CD14-positive monocyte (primary cell): ENCODE measurements at regions not wholly inside any gene's neighbourhood (a gene's known extent, or its start where the extent isn't known, plus 50 kb on each side); places are given as distances from the start of the nearest gene placed in this dataset.

Experiments
- DNase-seq, 3 donors: peaks; one replicate each; pipeline ENCODE4 v3.0.0-alpha.2; 2011 to 2022
- H2AFZ ChIP-seq: 2 replicates; pipeline ENCODE4 v1.6.0; 2012; ENCODE audit warnings: mild to moderate bottlenecking, low read depth, low read length, inconsistent platforms; ENCODE audit not compliant: insufficient read depth, poor library complexity, severe bottlenecking
- H3K27ac ChIP-seq, 2 donors: 1 replicate in 1 of 2; 2 replicates in 1 of 2; pipeline ENCODE4 v1.5.1; 2012 to 2013; ENCODE audit warnings: low read length in 2 of 2, control low read depth in 1 of 2, inconsistent platforms in 1 of 2, low read depth in 1 of 2, mild to moderate bottlenecking in 1 of 2
- H3K27me3 ChIP-seq, 2 donors: one replicate each; pipeline versions ENCODE4 v1.6.0 to v1.6.1; 2011 to 2013; ENCODE audit warnings: low read length in 2 of 2; ENCODE audit not compliant: control insufficient read depth in 2 of 2, insufficient read depth in 2 of 2
- H3K36me3 ChIP-seq, 2 donors: replicated peaks in 1 of 2; 1 replicate in 1 of 2; 2 replicates in 1 of 2; pipeline versions ENCODE4 v1.5.1 to v1.6.1; 2012 to 2013; ENCODE audit warnings: low read length in 2 of 2, control low read depth in 1 of 2, inconsistent platforms in 1 of 2, mild to moderate bottlenecking in 1 of 2; ENCODE audit not compliant: insufficient read depth in 2 of 2, control insufficient read depth in 1 of 2
- H3K4me1 ChIP-seq, 2 donors: 1 replicate in 1 of 2; 2 replicates in 1 of 2; pipeline versions ENCODE4 v1.5.1 to v1.6.1; 2012 to 2013; ENCODE audit warnings: low read length in 2 of 2, control low read depth in 1 of 2, inconsistent platforms in 1 of 2, mild to moderate bottlenecking in 1 of 2, moderate library complexity in 1 of 2; ENCODE audit not compliant: insufficient read depth in 2 of 2, control insufficient read depth in 1 of 2
- H3K4me2 ChIP-seq: replicated peaks from 2 replicates; pipeline ENCODE3; 2012; ENCODE audit warnings: low read length, moderate library complexity, mild to moderate bottlenecking; ENCODE audit not compliant: poor library complexity, severe bottlenecking; ENCODE audit errors: extremely low read depth
- H3K4me3 ChIP-seq, 3 experiments: fragments of 200-600 bp in 1 of 3; sonication (generic) in 1 of 3; replicated peaks in 1 of 3; 1 replicate in 2 of 3; 2 replicates in 1 of 3; pipeline ENCODE4 v1.5.1; 2011 to 2013; ENCODE audit warnings: low read length in 3 of 3, mild to moderate bottlenecking in 3 of 3, control low read depth in 2 of 3, low read depth in 2 of 3, inconsistent platforms in 1 of 3, moderate library complexity in 1 of 3
- H3K79me2 ChIP-seq: 2 replicates; pipeline ENCODE4 v1.6.0; 2012; ENCODE audit warnings: mild to moderate bottlenecking, control low read depth, inconsistent platforms, low read length, moderate library complexity; ENCODE audit not compliant: insufficient read depth
- H3K9ac ChIP-seq: 2 replicates; pipeline ENCODE4 v1.6.0; 2017; ENCODE audit warnings: low read length, mild to moderate bottlenecking; ENCODE audit not compliant: insufficient read depth, poor library complexity, severe bottlenecking
- H3K9me3 ChIP-seq, 2 donors: replicated peaks in 1 of 2; 1 replicate in 1 of 2; 2 replicates in 1 of 2; pipeline versions ENCODE4 v1.5.1 to v1.6.1; 2012 to 2013; ENCODE audit warnings: low read length in 2 of 2, control low read depth in 1 of 2; ENCODE audit not compliant: control insufficient read depth in 1 of 2, insufficient read depth in 1 of 2
- H4K20me1 ChIP-seq: 2 replicates; pipeline ENCODE4 v1.6.0; 2012; ENCODE audit warnings: mild to moderate bottlenecking, low read length, control low read depth, moderate library complexity; ENCODE audit not compliant: insufficient read depth
- H3K27ac Mint-ChIP-seq, 7 donors: one replicate each; pipeline ENCODE4 v1.8.0; 2020; ENCODE audit warnings: mild to moderate bottlenecking in 7 of 7, mixed read lengths in 7 of 7, moderate library complexity in 6 of 7, inconsistent platforms in 2 of 7
- H3K27me3 Mint-ChIP-seq, 3 donors: one replicate each; pipeline ENCODE4 v1.8.0; 2021 to 2022; ENCODE audit warnings: low read depth in 3 of 3, mild to moderate bottlenecking in 3 of 3, mixed read lengths in 3 of 3, moderate library complexity in 3 of 3, inconsistent platforms in 1 of 3
- H3K36me3 Mint-ChIP-seq, 2 donors: one replicate each; pipeline ENCODE4 v1.8.0; 2020; ENCODE audit warnings: mixed read lengths in 2 of 2, inconsistent platforms in 1 of 2, mild to moderate bottlenecking in 1 of 2
- H3K4me1 Mint-ChIP-seq: one replicate; pipeline ENCODE4 v1.8.0; 2020; ENCODE audit warnings: mild to moderate bottlenecking, mixed read lengths
- H3K4me3 Mint-ChIP-seq, 2 donors: one replicate each; pipeline ENCODE4 v1.8.0; 2020; ENCODE audit warnings: mild to moderate bottlenecking in 2 of 2, mixed read lengths in 2 of 2, moderate library complexity in 1 of 2
- H3K9me3 Mint-ChIP-seq, 7 donors: one replicate each; pipeline ENCODE4 v1.8.0; 2020 to 2022; ENCODE audit warnings: mixed read lengths in 7 of 7, mild to moderate bottlenecking in 6 of 7, moderate library complexity in 6 of 7, inconsistent platforms in 2 of 7
- WGBS: methylation state at CpG from one replicate; pipeline ENCODE4 v1.1.5; 2013; ENCODE audit warnings: missing lambda C conversion rate; ENCODE audit not compliant: insufficient coverage; 5-methylcytosine and 5-hydroxymethylcytosine counted together
- intact Hi-C, 2 donors: fragments of 100-400 bp; cut with micrococcal nuclease; formaldehyde crosslinking; loops; one replicate each; pipeline versions ENCODE4 v1.15.0 to v1.15.1; 2023
- TF ChIP-seq, protein P1 (sequence below): fragments of 200-600 bp; IDR thresholded peaks from one replicate; pipeline ENCODE4 v1.8.0; 2022; ENCODE audit warnings: antibody characterized with exemption, mild to moderate bottlenecking

DNA sequence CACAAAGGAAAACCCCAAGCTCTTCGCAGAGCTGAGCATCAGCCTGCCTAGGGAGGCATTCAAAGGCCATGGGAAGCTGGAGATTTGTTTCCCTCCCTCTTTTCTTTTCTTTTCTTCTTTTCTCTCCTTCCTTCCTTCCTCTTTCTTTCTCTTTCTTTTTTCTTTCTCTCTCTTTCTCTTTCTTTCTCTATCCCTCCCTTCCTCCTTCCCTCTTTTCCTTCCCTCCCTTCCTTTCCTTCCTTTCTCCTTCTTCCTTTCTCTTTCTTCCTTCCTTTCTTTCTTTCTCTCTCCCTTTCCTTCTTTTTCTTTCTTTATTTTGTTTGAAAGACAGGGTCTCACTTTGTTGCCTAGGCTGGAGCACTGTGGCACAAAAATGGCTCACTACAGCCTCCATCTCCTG lies 168.4 kb upstream of the ARL4C start:
- no peak for DNase-seq
- Histone ChIP-seq H3K4me3 (no peak overlapping the region), H3K4me1 (no peaks in the 10 kb centered on the region), H3K27me3 (no peaks in the 10 kb centered on the region), H3K79me2 (no peaks in the 10 kb centered on the region), H3K27ac (no peak overlapping the region), H3K36me3 (no peaks in the 10 kb centered on the region), H3K9ac (no peak overlapping the region), H2AFZ (no peak overlapping the region), H4K20me1 (no peaks in the 10 kb centered on the region), H3K4me2 (no peak overlapping the region), H3K9me3 (peaks cover 15 to 31% of the 10 kb centered on the region in 2 donors)
- WGBS: 100% methylated on average over 1 of the region's 1 CpG
- no peak overlapping the region for H3K4me3 Mint-ChIP-seq
- H3K27me3 Mint-ChIP-seq: peaks cover 1 to 3% (median 2%) of the 10 kb centered on the region in 3 donors
- intact Hi-C loops: no loop called here
- H3K27ac Mint-ChIP-seq: no peak overlapping the region
- no peaks in the 10 kb centered on the region for H3K4me1 Mint-ChIP-seq
- TF ChIP-seq, protein P1, sequence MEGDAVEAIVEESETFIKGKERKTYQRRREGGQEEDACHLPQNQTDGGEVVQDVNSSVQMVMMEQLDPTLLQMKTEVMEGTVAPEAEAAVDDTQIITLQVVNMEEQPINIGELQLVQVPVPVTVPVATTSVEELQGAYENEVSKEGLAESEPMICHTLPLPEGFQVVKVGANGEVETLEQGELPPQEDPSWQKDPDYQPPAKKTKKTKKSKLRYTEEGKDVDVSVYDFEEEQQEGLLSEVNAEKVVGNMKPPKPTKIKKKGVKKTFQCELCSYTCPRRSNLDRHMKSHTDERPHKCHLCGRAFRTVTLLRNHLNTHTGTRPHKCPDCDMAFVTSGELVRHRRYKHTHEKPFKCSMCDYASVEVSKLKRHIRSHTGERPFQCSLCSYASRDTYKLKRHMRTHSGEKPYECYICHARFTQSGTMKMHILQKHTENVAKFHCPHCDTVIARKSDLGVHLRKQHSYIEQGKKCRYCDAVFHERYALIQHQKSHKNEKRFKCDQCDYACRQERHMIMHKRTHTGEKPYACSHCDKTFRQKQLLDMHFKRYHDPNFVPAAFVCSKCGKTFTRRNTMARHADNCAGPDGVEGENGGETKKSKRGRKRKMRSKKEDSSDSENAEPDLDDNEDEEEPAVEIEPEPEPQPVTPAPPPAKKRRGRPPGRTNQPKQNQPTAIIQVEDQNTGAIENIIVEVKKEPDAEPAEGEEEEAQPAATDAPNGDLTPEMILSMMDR: no peak
- no peaks in the 10 kb centered on the region for H3K36me3 Mint-ChIP-seq
- H3K9me3 Mint-ChIP-seq: peaks cover 15 to 35% (median 23%) of the 10 kb centered on the region in 7 donors

DNA sequence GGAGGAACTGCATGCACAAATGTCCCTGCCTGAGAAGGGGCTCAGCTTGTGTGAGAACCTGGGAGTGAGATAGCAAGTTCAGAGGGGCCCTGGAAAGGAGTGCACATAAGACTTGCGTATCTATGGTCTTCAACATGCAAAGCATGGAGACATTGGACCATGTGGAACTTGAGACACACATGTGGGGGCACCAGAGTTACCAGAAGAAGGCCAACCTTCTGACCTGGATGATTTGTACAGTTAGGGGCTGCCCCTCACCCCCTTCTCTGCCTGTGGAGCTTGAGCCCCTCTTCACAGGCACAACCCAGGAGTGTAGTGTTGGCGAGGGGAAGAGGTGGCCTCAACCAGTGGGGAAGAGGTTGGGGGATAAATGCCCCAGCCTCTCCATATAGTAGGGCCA lies 165.0 kb upstream of the ARL4C start:
- Mint-ChIP-seq H3K36me3 (no peaks in the 10 kb centered on the region), H3K4me1 (no peaks in the 10 kb centered on the region), H3K27me3 (peaks cover 1 to 3% (median 2%) of the 10 kb centered on the region in 3 donors), H3K27ac (no peak overlapping the region), H3K4me3 (no peak overlapping the region), H3K9me3 (peaks cover 13 to 37% (median 26%) of the 10 kb centered on the region in 7 donors)
- TF ChIP-seq, protein P1: no peak
- Histone ChIP-seq H3K36me3 (no peaks in the 10 kb centered on the region), H3K9ac (no peak overlapping the region), H3K27me3 (no peaks in the 10 kb centered on the region), H3K9me3 (peaks cover 15 to 32% of the 10 kb centered on the region in 2 donors), H3K4me3 (no peak overlapping the region), H3K4me1 (no peaks in the 10 kb centered on the region), H3K79me2 (no peaks in the 10 kb centered on the region), H4K20me1 (no peaks in the 10 kb centered on the region), H2AFZ (no peak overlapping the region), H3K4me2 (no peak overlapping the region), H3K27ac (no peak overlapping the region)
- intact Hi-C loops: no loop called here
- 57% methylated on average over 1 of the region's 2 CpGs for WGBS
- no peak for DNase-seq
